ENCODE measurements at regions not wholly inside any gene's neighbourhood (a gene's known extent, or its start where the extent isn't known, plus 50 kb on each side); places are given as distances from the start of the nearest gene placed in this dataset.

DNA sequence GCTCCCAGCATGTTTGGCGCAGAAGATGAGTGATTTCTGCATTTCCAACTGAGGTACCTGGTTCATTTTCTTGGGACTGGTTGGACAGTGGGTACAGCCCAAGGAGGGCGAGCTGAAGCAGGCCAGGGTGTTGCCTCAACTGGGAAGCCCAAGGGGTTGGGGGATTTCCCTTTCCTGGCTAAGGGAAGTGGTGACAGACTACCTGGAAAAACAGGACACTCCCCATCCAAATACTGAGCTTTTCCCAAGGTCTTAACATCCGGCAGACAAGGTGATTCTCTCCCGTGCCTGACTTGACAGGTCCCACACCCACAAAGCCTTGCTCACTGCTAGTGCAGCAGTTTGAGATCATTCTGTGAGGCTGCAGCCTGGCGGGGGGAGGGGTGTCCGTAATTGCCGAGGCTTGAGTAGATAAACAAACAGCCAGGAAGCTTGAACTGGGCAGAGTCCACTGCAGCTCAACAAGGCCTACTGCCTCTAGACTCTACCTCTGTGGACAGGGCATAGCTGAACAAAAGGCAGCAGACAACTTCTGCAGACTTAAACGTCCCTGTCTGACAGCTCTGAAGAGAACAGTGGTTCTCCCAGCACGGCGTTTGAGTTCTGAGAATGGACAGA, 307.7 kb upstream of the ARSJ start:
- no peaks in the 10 kb centered on the region for H3K9me3 Mint-ChIP-seq
- DNase-seq = no peak
- CTCF ChIA-PET = no interaction called here
- peaks cover 3% of the 10 kb centered on the region for H3K27me3 Mint-ChIP-seq
- H3K4me1 Mint-ChIP-seq = no peaks in the 10 kb centered on the region
- H3K36me3 Mint-ChIP-seq = no peaks in the 10 kb centered on the region
- no peak overlapping the region for H3K27ac Mint-ChIP-seq
- H3K4me3 Mint-ChIP-seq = no peak overlapping the region

DNA sequence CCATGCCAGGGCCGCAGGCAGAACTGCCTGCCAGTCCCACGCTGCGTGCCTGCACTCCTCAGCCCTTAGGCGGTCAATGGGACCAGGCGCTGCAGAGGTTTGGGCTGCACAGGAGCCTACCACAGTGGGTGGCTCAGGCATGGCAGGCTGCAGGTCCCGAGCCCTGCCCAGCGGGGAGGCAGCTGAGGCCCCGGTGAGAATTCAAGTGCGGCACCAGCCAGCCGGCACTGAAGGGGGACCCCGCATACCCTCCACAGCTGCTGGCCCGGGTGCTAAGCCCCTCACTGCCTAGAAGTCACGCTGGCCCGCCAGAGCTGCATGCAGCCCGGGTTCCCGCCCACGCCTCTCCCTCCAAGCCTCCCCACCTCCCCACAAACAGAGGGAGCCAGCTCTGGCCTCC, 302.5 kb upstream of the UGT8 start:
- Mint-ChIP-seq H3K9me3 (peaks cover 5% of the 10 kb centered on the region), H3K27me3 (no peaks in the 10 kb centered on the region), H3K27ac (no peak overlapping the region), H3K4me3 (no peak overlapping the region), H3K4me1 (no peaks in the 10 kb centered on the region), H3K36me3 (no peaks in the 10 kb centered on the region)
- CTCF ChIA-PET = no interaction called here
- DNase-seq = no peak

DNA sequence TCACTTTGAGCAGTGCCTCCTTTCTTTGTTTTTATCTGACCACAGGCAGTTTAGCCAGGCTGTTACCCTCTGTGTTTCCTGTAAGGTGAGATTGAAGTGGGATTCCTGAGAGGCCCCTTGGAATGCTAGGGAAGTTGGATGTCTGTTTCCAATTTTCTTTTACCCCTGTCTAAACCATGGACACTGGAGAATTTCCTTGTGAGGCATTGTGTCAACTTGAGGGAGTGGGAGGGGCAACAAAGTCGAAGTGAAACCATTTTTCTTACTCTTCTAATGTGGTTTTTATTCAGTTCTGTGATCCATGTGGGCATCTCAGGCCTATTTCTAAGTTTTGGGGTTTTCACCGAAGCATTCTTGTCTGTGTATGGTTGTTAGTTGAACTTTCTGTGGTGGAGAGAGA, 296.1 kb upstream of the UGT8 start:
- Mint-ChIP-seq H3K27ac (no peak overlapping the region), H3K36me3 (no peaks in the 10 kb centered on the region), H3K27me3 (no peaks in the 10 kb centered on the region), H3K9me3 (no peaks in the 10 kb centered on the region), H3K4me3 (no peak overlapping the region), H3K4me1 (no peaks in the 10 kb centered on the region)
- CTCF ChIA-PET = no interaction called here
- no peak for DNase-seq

DNA sequence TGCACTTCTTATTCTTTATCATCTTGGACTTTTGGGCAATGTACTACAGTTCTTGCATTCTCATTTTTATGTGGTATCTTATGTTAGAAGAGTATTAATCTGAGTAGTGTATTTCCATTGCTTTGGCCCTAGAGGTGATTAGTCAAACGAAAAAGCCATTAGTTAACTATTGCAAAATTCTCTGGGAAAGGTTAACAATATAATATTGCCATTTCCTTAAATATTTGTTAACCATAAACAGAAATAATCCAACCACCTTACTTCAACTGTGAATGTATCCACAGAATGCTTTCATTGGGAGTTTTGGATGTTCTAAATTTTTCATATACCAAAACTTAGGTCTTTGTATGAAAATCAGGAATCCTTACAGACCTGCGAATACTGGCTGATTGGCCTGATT, 294.6 kb upstream of the UGT8 start:
- Mint-ChIP-seq H3K4me3 (no peak overlapping the region), H3K4me1 (no peaks in the 10 kb centered on the region), H3K36me3 (no peaks in the 10 kb centered on the region), H3K27me3 (no peaks in the 10 kb centered on the region), H3K27ac (no peak overlapping the region), H3K9me3 (no peaks in the 10 kb centered on the region)
- CTCF ChIA-PET = no interaction called here
- DNase-seq = no peak

DNA sequence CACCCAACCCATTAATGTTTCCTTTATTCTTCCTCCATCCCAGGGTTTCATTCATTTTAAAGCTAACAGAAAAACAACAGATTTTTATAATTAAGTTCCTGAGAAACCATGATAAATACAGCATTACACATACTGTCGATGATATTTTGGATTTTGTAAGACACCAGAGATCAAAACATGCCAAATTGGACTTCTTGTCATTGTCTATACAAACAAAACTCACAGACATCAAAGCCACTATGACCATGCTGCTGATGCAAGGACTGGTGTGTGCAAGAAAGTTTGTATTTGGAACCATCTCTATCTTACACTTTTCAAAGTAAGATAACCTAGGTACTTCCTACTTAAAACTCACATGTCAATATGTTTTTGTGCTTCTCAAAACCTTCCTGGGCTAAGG, 294.0 kb upstream of the UGT8 start:
- H3K4me1 Mint-ChIP-seq = no peaks in the 10 kb centered on the region
- no peak overlapping the region for H3K27ac Mint-ChIP-seq
- CTCF ChIA-PET = interaction anchor here (0.6 kb wide), 1 partner anchor 179 kb away, joined by 3 read pairs; no protein-coding TSS in a partner anchor
- no peak for DNase-seq
- no peaks in the 10 kb centered on the region for H3K36me3 Mint-ChIP-seq
- H3K9me3 Mint-ChIP-seq = no peaks in the 10 kb centered on the region
- no peak overlapping the region for H3K4me3 Mint-ChIP-seq
- H3K27me3 Mint-ChIP-seq = no peaks in the 10 kb centered on the region

DNA sequence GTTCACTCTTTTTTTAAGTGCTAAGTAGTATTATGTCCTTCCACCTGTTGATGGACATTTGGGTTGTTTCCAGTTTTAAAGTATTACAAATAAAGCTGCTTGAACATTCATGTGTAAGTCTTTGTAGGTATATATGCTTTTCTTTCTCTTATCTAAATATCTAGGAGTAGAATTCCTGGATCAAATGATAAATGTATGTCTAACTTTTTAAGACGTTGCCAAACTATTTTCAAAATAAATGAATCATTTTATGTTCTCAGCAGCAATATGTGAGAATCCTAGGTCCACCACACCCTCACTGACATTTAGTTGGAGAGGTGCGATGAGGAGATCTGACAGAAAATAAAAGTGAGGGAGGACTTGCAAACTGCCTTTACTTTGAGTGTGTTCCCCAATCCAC, 291.7 kb upstream of the UGT8 start:
- no peak overlapping the region for H3K4me3 Mint-ChIP-seq
- H3K27ac Mint-ChIP-seq = no peak overlapping the region
- H3K36me3 Mint-ChIP-seq = no peaks in the 10 kb centered on the region
- no peaks in the 10 kb centered on the region for H3K4me1 Mint-ChIP-seq
- no peaks in the 10 kb centered on the region for H3K9me3 Mint-ChIP-seq
- CTCF ChIA-PET = no interaction called here
- no peaks in the 10 kb centered on the region for H3K27me3 Mint-ChIP-seq
- DNase-seq = no peak

DNA sequence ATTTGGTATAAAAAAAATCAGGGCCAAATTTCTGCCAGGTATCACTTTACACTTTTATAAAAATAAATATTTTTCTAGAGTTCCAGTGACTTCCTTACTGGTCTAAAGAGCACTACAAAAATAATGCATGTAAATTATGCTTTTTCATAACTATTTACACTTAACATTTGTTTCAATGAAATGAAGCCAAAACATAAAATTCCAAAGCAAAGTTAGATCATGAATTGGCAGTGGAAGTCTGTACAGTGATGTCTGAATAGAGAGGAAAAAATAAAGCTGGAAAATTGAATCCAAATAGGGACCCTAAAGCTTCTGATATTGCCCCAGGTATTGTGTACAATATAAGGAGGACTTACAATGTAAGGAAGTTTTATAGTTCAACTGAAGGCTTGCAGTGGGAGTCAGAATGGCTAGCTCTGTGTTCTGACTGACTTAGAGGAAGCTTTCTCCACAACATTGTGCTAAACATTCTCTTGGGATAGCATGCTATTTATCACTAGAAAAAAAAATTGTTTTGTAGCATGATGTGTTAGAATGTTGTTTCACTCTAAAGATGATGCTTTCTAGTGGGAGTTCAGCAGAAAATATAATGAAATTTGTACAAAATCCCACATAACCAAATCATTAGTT, 288.2 kb upstream of the UGT8 start:
- Mint-ChIP-seq H3K4me3 (no peak overlapping the region), H3K4me1 (no peaks in the 10 kb centered on the region), H3K27me3 (no peaks in the 10 kb centered on the region), H3K36me3 (no peaks in the 10 kb centered on the region), H3K9me3 (no peaks in the 10 kb centered on the region), H3K27ac (no peak overlapping the region)
- DNase-seq = no peak
- CTCF ChIA-PET = no interaction called here

DNA sequence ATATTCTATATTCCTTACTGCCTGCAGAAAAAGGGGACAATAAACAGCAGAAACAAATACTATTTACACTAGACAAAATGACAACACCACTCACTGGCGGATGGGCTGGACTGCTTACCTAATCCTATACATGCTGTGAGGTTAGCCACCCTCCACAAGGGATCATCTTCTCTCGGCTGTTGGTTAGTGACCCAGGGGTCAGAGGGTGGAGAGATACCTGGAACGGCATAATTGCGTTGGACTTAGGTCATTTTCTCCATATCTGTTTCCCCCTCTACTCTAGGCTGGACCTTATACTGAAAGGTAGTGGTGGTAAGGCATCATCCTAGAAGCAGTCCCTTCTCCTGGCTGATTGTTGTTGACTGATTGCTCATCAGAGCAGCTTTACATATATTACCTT, 286.8 kb upstream of the UGT8 start:
- H3K27ac Mint-ChIP-seq = no peak overlapping the region
- no peak for DNase-seq
- H3K9me3 Mint-ChIP-seq = no peaks in the 10 kb centered on the region
- H3K4me1 Mint-ChIP-seq = no peaks in the 10 kb centered on the region
- no peak overlapping the region for H3K4me3 Mint-ChIP-seq
- no peaks in the 10 kb centered on the region for H3K36me3 Mint-ChIP-seq
- CTCF ChIA-PET = no interaction called here
- H3K27me3 Mint-ChIP-seq = no peaks in the 10 kb centered on the region

DNA sequence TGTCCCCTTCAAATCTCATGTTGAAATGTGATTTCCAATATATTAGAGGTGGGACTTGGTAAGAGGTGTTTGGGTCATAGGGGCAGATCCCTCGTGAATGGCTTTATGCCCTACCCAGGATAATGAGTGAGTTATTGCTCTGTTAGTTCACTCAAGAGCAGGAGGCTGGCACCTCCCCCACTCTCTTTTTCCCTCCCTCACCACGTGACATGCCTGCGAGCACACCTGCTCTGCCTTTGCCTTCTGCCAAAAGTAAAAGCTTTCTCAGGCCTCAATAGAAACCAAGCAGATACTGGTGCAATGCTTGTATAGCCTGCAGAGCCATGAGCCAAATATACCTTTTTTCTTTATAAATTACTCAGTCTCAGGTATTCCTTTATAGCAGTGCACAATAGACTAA, 286.3 kb upstream of the UGT8 start:
- no peak overlapping the region for H3K4me3 Mint-ChIP-seq
- H3K36me3 Mint-ChIP-seq = no peaks in the 10 kb centered on the region
- no peak overlapping the region for H3K27ac Mint-ChIP-seq
- CTCF ChIA-PET = no interaction called here
- no peaks in the 10 kb centered on the region for H3K4me1 Mint-ChIP-seq
- no peak for DNase-seq
- H3K27me3 Mint-ChIP-seq = no peaks in the 10 kb centered on the region
- no peaks in the 10 kb centered on the region for H3K9me3 Mint-ChIP-seq

DNA sequence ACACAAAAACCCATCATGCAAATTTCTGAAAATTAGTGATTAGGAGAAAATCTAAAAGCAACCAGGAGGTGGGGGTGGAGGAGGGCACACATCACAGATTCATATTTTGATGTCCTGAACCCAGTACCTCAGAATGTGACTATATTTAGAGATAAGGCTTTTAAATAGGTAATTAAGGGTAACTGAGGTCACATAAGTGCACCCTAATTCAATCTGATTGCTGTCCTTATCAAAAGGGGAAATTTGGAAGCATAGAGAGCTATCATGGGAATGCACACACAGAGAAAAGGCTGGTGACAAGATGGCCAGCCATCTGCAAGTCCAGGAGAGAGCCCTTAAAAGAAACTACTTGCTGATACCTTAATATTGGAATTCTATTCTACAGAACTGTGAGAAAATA, 281.8 kb upstream of the UGT8 start:
- no peak for DNase-seq
- H3K27ac Mint-ChIP-seq = no peak overlapping the region
- no peaks in the 10 kb centered on the region for H3K9me3 Mint-ChIP-seq
- no peaks in the 10 kb centered on the region for H3K36me3 Mint-ChIP-seq
- CTCF ChIA-PET = no interaction called here
- H3K4me3 Mint-ChIP-seq = no peak overlapping the region
- no peaks in the 10 kb centered on the region for H3K27me3 Mint-ChIP-seq
- H3K4me1 Mint-ChIP-seq = no peaks in the 10 kb centered on the region

DNA sequence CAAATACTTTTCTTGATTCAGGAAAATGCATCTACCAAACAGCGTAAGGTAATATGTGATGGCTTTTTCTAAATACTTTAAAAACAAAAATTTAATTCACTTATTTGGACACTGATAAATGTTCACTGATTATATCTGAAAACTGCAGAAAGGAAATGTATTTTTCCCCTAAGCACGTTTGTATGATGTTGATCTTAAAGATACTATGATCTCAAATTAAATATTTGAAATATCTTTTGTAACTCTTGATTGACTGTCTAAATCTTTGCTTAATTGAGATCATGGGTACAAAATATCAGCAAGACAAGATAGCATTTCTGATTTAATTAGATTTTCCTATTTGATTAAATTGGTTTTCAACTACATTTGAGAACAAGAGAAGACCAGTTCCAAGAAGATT, 281.0 kb upstream of the UGT8 start:
- CTCF ChIA-PET = no interaction called here
- Mint-ChIP-seq H3K4me1 (no peaks in the 10 kb centered on the region), H3K27me3 (no peaks in the 10 kb centered on the region)

DNA sequence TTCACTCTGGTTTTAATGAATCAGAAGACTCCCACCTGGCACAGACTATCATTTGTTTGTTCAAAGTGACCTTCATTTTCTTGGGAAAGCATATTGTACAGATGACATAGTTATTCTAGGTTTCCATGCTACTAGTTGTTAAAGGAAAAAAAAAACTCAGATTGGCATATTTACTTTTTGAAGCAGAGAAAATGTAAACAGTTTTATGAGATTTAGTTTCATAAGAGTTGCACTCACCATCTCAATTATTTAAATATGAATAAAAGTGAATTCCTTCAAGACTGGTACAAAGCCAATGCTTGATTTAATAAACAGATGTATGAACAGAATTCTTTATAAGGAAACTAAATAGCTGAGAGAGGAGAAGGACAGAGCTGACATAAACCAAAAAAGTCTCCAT, 280.3 kb upstream of the UGT8 start:
- no peak for DNase-seq
- Mint-ChIP-seq H3K4me3 (no peak overlapping the region), H3K27me3 (no peaks in the 10 kb centered on the region), H3K36me3 (no peaks in the 10 kb centered on the region), H3K9me3 (no peaks in the 10 kb centered on the region), H3K4me1 (no peaks in the 10 kb centered on the region), H3K27ac (no peak overlapping the region)
- CTCF ChIA-PET = no interaction called here

More for the DNA sequence above, 281.0 kb upstream of the UGT8 start:
- H3K27ac Mint-ChIP-seq = no peak overlapping the region
- H3K9me3 Mint-ChIP-seq = no peaks in the 10 kb centered on the region
- no peak overlapping the region for H3K4me3 Mint-ChIP-seq
- H3K36me3 Mint-ChIP-seq = no peaks in the 10 kb centered on the region
- DNase-seq = no peak

DNA sequence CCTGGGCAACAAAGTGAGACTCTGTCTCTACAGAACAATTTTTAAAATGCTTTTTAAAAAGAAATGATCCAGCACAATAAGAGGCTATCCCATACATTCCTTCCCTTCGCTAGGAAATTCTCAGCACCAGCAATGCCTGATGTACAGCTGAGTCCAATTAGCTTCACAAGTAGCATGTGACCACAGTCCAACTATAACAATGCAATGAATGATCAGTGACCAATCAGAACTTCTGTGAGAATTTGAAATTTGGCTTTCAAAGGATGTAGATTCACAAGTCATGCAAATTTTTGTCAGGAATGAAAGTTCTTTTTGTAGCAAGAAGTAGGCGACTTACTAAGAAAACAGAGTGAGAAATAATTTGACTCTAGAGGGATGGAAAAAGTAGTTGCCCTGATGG, 278.5 kb upstream of the UGT8 start:
- DNase-seq = no peak
- no peaks in the 10 kb centered on the region for H3K27me3 Mint-ChIP-seq
- H3K4me3 Mint-ChIP-seq = no peak overlapping the region
- no peaks in the 10 kb centered on the region for H3K4me1 Mint-ChIP-seq
- H3K36me3 Mint-ChIP-seq = no peaks in the 10 kb centered on the region
- H3K27ac Mint-ChIP-seq = no peak overlapping the region
- CTCF ChIA-PET = no interaction called here
- H3K9me3 Mint-ChIP-seq = no peaks in the 10 kb centered on the region

DNA sequence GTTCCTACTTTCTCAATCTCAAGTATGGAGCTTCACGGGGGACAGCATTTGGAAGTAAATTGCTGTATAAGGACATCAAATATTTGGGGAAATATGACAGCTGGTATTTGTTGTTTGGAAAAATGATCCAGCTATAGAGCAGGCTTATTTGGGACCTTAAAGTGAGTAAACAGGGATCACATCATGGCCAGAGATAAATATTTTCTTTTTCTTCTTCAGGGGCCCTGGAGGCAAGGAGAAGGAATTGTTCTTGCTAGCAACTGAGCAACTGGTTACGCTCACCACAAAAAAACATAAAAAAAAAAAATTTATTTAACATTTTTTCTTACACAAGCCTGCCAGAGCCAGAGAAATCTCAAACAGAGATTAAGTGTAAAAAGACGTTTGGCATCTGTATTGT, 277.2 kb upstream of the UGT8 start:
- CTCF ChIA-PET = no interaction called here

DNA sequence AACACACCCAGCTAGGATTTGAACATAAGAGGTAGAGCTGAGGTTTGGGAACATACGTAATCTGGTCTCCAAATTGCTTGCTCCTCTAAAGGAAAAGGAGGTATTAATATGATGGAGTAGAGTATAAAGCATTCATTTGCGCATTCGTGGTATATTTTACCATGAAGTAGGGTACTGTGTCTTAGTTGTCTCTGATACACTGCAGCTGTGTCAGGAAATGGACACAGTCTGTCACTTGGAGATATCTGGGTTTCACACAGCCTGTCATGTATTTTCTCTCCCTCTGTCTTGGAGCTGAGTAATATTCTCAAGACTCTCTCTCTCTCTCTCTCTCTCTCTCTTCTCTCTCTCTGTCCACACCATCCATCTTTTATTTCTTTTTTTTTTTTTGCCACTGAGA, 274.8 kb upstream of the UGT8 start:
- Mint-ChIP-seq H3K4me1 (no peaks in the 10 kb centered on the region), H3K36me3 (no peaks in the 10 kb centered on the region), H3K27me3 (no peaks in the 10 kb centered on the region), H3K4me3 (no peak overlapping the region), H3K27ac (no peak overlapping the region), H3K9me3 (no peaks in the 10 kb centered on the region)
- no peak for DNase-seq
- CTCF ChIA-PET = no interaction called here

More for the DNA sequence above, 277.2 kb upstream of the UGT8 start:
- H3K27me3 Mint-ChIP-seq = no peaks in the 10 kb centered on the region
- no peaks in the 10 kb centered on the region for H3K9me3 Mint-ChIP-seq
- no peak overlapping the region for H3K4me3 Mint-ChIP-seq
- H3K4me1 Mint-ChIP-seq = no peaks in the 10 kb centered on the region
- no peak for DNase-seq
- H3K36me3 Mint-ChIP-seq = no peaks in the 10 kb centered on the region
- no peak overlapping the region for H3K27ac Mint-ChIP-seq

DNA sequence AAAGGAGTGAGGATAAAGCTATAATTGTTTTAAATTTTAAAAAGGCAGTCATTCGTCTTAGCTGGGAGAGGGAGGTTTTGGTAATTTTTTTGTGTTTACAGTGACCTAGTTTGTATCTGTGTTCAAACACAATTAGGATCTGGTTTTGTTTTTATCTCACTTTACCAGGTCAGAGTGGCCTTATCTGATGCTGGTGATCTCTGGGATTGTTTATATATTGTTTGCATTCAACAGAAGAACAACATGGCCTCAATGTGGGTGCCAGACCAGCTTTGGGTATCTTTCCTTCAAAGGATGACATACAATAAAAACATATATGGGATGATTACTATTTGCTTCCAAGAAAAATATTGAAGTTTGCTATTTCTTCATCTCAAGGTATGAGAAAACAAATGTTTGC, 272.2 kb upstream of the UGT8 start:
- H3K27me3 Mint-ChIP-seq = no peaks in the 10 kb centered on the region
- DNase-seq = no peak
- no peak overlapping the region for H3K27ac Mint-ChIP-seq
- no peaks in the 10 kb centered on the region for H3K9me3 Mint-ChIP-seq
- no peaks in the 10 kb centered on the region for H3K4me1 Mint-ChIP-seq
- H3K4me3 Mint-ChIP-seq = no peak overlapping the region
- CTCF ChIA-PET = no interaction called here
- H3K36me3 Mint-ChIP-seq = no peaks in the 10 kb centered on the region
